NCI-H187 (cell line): ENCODE measurements at regions not wholly inside any gene's neighbourhood (a gene's known extent, or its start where the extent isn't known, plus 50 kb on each side); places are given as distances from the start of the nearest gene placed in this dataset.

ENCODE experiments used
- DNase-seq, 2 experiments: peaks; one replicate each; lab custom pipeline; 2025; lab: John Stamatoyannopoulos, UW

DNA sequence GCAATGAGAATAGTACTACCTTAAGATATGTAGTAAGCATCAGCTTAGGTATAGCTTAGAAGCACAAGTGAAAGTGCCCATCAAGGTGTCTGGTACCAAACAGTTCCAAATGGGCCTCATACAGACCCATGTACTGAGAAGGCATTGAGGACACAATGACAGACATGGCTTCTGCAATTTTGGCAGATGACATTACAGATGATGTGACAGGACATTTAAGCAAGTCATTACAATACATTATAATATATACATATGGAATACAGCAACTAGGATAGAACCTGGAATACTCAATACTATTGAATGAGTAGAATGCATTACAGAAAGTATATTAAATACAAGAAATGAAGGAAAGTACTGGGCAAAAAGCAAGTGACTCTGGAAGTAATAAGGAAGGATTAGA lies 256.4 kb downstream of the GXYLT1 start:
- no peak for DNase-seq

DNA sequence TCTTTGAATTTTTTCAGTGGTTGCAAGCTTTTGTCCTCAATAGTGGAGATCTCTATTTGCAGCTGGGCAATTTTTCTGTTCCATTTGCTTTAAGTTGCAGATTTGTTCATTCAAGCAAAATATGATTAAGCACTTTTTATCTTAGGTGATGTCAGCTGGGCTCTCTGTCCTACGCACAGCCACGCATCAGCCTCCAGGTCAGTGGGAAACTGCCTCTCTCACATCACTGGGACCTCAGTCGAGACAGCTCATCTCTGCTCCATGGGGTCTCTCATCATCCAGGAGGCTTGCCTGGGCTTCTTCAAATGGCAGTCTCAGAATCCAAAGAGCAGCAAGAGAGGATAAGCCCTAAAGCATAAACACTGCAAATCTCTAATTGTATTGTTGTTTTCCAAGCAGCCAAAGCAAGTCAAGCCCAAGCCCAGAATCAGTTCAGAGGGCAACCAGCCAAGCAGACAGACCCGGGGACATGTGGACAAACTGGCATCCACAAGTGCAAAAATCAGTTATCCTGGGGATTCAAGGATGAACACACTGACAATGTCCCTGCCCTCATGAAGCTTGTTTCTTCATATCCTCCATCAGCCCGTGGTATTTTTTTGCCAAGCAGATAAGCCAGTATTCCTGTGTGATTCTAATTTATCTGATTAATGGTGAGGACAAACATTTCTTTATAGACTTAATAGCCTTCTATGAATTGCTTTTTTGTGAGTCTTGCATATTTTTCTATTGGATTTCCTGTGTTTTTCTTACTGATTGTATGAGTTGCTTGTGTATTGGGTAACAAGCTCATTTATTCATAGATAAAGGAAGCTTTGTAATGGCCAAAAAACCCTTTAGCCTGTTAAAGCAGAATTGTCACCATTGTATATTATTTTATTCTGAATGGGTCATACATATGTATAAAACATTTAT lies 262.5 kb downstream of the GXYLT1 start:
- no peak for DNase-seq

DNA sequence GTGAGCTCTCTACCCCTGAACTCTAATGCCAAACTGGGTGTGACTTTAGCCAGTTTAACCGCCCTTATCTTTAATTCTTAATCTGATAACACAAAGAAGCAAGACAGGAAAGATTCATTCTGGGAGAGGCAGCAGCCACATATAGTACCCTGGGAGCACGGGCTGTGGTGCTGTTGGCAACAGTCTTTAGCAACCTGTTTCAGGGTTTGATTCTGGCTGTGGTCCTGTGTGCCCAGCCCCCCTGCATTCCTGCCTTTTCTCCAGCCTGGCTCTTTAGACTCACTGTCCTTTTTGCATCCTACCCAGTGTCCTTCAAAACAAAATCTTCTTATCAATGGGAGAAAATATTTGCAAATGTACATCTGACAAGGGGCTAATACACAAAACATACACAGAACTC lies 275.2 kb downstream of the GXYLT1 start:
- no peak for DNase-seq

DNA sequence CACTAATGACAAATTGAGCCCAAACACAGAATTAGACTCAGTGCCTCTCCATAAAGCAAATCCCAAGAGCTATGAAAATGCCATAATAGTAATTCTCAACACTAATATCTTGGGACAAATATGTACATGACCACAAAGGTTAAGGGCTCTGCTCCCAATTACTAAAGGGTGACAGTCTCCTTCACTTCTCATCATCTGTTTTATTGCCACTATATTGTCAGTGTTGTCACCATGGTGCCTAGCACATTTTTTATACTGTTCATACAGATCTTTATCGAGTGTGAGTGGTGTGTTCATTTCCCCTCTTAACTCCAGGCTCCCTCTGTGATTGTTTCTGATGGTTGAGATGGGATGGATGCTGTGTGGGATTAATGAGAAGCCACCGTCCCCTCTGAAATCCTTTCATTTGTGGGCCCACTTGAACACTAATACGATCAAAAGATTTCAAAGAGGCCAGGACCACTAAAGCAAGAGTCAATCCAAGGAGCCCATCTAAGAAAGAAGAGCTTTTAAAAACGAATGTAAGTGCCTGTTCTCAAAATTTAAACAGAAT lies 277.7 kb downstream of the GXYLT1 start:
- DNase-seq: no peak

DNA sequence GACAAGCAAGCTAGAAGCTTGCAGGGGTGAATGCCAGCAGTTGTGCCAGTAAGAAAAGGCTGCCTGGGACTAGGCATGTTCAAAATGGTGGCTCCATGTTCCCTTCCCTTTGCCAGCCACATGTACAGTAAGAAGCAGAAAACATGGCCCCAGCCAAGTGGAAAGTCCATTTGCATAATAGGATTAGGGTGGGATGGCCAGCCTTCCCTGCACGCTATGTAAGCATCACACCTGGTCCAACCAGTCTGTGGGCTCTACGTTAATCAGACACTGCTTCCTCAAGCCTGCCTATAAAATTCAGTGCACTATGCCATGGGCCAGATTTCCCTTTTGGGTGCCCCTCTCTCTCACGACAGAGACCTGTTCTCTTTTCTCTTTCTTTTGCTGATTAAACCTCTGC lies 288.4 kb downstream of the GXYLT1 start:
- no peak for DNase-seq

DNA sequence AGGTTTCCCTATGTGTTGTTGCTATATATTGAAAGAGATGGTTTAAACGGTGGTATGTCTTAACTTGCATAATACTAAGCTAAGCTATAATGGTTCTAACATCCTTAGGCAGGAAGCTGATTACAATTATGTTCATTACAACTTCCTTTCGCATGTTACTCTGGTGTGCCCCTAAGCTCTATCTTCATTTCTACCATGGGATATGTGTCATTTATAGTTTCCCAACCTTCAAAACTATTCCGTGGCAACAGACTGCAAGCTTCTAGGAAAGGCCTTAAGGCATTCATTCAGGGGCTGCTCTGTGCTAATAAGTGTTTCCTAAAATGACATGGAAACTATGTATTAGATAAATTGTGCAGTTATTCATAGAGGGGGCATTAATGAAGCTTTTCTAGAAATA lies 294.6 kb downstream of the GXYLT1 start:
- no peak for DNase-seq

DNA sequence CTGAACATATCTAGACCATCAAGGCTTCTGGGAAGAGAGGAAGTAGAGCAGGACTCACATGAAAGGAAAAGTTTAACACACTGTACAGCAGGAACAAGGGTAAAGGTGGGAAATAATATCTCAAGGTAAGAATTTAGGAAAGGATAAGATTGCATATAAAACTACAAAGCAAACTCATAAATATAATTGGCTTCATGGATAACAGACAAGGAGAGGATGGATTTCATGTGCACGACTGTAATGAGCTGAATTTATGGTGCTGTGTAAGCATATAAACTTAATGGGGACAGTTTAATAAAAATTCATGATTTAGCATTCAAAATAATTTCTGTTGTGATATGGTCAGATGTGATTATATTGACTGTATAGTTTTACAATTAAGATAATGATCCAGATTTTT lies 298.0 kb downstream of the GXYLT1 start:
- DNase-seq: no peak

DNA sequence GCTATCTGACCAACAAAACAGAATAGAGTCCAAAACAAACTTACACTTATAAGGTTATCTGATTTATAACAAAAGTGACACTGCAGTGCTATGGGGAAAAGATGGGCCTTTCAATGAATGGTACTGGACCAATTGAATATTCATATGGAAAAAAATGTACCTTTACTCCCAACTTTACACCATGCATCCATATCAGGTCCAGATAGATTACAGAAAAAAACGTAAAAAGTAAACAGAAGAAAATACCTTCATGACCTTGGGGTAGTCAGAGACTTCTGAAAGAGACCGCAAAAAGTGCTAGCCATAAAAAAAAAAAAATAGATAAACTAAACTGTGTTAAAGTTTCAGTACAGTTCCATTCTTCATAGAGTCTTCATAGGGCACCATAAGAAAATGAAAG lies 308.3 kb downstream of the GXYLT1 start:
- DNase-seq: no peak

DNA sequence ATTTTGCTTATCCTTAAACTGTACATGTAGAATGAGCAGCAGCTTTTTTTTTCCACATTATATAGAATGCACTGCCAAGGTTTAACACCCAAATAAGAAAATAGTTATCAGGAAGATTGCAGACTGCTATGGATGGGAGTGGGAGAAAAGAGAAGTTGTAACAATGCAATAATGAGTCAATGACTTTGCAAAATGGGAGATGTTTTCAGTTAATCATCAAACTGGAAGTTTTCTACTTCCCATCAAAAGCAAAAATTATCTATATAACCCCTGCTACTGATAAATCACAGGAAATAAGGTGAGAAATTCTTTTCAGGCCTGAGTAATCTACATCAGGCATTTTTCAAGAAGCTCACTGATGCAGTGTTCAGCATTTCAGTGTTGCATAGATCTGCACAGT lies 309.1 kb downstream of the GXYLT1 start:
- DNase-seq: no peak

DNA sequence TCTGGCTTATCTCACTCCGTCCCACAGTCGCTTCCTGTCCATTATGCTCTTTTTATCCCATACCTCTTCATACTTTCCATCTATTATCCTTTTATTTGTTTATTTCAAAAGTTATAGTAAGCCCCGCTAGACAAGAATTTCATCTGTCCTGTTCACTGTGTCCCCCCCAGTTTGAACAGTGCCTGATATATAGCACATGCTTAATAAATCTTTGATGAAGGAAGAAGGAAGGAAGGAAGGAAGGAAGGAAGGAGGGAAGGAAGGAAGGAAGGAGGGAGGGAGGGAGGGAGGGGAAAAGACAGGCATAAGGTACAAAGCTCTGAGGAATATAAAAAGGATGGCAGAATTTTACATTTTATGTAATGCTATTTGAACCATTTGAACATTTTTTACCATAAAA lies 324.7 kb downstream of the GXYLT1 start:
- DNase-seq: no peak

DNA sequence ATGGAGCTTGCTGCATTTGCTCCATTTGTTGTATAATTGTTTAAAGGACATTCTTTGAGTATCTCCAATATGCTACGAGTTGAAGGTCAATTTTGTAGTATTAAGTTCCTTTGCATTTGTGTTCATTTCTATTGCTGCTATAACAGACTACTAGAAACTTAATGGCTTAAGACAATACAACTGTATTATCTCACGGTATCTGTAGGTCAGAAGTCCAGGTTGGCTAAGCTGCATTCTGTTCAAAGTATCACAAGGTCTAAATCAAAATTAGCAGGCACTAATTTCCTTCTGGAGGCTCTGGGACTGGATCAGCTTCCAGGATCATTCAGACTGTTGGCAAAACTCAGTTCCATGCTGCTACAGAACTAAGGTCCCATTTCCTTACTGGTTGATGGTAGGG lies 340.6 kb downstream of the GXYLT1 start:
- no peak for DNase-seq

DNA sequence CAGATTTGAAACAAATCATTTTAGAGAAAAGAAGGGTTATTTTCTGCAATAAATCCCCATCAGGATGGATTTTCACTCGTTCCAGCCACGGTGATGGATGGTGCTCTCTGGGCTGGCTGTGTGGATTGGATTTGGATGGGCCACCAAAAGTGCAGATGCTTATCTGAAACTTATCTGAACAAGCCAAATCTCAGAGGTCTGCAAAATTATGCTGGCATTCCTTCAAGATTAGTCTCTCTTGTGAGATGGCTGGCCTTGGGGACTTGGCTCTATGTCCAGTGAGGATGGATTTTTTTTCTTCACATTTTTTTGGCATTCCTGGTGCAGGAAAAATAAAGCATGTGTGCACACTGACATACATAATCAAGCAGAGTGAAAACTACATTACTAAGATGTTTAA lies 341.9 kb downstream of the GXYLT1 start:
- DNase-seq: no peak

DNA sequence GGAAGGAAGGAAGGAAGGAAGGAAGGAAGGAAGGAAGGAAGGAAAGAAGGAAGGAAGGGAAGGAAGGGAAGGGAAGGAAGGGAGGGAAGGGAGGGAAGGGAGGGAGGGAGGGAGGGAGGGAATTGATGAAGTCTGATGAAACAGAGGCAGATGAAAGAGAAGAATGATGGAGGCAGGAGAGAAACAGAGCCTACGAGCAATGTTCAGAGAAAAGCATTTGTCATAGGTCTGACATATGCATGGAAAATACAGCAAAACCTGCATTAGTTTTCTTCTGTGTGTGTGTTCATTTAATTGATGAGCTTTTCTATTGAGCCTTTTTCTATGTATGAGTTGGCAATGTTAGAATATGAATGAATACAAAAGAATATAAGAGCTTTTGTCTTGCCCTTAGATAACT lies 343.4 kb downstream of the GXYLT1 start:
- no peak for DNase-seq

DNA sequence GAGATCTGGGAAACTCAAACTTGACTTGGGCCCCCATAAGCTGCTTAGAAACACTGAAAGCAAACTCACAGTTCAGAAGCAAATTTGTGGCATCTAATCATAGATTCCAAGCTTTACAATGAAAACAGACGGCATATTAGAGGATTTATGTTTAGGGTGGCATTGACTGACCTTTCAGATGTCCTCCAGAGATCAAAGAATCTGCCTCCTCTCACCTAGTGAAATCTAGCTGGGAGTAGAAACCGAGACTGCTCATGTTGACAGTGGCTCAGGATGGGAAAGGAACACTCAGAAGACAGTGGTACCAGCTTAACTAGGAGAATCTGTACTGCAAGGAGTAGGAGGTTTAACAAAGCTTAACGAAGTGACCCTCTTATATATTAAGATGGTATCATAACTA lies 345.0 kb downstream of the GXYLT1 start:
- DNase-seq: no peak

DNA sequence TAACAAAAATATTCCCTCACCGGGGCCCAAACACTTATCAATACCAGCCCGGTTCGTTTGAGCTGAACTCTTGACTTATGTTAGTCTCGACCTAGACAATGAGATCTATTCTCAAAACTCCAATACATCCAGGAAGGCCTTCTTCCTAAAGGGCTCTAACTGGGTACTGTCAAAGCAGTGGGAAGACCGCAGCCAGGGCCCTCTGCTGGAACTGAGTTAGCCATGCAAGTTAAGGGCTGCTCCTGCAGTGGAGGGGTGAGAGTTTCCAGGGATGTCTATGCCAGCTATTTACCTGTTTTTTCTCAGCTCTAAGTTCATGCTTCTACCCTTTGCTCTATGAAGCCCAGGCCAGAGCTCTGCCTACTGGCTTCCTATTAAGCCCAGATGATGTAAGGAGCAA lies 348.8 kb downstream of the GXYLT1 start:
- DNase-seq: no peak

DNA sequence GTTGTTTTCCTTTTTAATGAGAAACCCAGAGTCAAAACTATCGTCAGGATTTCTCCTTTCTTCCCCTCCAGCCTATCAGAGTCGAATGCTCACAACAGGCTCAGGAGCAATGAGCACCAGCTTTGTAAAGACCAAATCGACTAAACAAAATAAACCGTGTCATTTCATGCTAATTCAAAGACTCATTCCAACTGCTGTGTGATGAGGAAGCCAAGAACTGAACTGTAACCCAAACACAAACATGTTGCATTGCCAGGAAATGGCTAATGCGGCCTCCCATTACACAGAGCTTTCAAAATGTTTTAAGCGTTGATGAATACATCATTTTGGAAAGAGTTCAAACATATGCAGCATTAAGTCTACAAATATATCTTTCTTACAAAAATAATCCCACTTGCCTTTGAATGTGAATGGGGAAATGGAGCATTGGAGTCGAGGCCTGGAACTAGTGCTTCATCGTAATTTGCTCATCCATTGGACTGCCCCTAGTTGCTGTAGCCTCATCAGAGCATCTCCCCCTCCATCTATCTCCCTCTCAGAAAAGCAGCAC lies 349.5 kb downstream of the GXYLT1 start:
- DNase-seq: no peak

DNA sequence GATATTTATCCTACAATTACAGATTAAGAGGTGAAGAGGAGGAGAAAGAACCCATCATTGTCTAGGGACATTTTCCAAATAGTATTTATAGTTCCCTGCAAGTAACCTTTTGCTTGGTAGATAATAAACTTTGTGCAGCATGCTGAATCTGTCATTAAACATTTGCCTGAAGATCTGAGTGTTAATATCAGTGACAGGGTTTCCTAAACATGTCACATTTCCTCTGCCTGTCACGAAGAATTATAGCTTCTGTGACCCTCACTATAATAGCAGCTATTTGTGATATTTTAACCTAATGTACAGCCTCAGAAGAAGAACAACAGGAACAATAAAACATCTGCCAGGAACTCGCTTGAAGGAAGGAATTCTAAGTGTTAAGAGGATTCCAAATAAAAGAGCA lies 350.3 kb downstream of the GXYLT1 start:
- DNase-seq: no peak

DNA sequence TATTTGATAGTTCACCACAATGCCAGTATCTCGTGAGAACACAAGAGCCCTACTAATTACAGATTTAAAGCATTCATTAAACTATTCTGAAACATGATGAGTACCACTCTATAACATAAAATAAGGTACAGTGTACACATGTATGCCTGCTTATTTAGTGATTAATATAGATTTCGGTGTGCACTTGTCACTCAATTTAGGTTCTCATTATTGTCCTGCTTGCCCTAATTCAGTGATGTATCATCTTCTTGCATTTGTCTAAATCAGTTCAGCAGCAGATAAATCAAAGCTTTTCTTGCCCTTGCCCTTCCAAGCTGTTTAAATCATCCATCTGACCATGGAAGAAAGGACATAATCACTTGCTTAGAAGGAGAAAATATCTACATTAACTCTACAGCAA lies 359.7 kb downstream of the GXYLT1 start:
- DNase-seq: no peak

DNA sequence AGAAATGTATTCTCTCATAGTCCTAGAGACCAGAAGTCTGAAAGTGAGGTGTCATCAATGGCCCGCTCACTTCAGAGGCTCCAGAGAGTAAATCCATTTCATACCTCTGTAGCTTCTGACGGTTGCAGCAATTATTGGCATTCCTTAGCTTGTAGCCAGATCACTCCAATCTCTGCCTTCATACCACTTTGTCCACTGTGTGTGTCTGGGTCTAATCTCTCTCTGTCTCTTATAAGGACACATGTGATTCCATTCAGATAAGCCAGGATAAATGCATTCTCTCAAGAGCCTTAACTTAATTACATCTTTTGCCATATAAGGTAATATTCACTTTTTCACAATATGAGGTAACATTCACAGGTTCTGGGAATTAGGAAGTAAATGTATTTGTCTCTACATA lies 365.7 kb downstream of the GXYLT1 start:
- no peak for DNase-seq

DNA sequence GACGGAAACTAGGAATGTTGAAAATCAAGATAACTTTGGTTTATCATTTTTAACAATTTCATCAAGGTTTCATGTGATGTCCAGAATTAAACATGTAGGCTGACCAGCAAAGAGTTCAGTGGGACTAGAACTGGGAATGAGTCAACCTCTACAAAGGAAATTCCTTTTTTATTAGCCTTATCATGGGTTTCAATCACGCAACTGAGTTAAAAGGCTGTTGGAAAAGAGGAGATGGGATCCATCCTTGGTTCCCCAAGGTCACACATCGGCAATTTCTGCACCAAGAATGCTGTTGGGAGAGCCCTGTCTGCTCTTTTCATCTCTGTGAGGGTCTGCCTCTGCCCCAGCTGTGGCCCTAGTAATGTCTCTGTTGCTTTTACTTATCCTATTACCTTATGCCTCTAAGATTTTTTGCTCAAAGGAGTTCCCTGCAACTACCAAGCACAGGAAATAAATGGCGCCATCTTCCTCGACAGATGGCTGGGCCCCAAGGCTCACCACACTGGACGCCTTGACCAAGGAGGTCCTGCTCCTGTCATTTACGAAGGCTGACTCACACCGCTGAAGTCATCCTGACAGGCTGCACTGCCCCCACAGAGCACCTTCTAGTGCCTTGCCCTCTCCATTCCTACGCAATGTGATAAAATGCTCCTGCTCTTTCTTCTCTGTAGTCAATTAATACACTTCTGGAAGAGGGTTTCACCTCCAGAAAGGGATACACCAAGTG lies 367.4 kb downstream of the GXYLT1 start:
- no peak for DNase-seq

DNA sequence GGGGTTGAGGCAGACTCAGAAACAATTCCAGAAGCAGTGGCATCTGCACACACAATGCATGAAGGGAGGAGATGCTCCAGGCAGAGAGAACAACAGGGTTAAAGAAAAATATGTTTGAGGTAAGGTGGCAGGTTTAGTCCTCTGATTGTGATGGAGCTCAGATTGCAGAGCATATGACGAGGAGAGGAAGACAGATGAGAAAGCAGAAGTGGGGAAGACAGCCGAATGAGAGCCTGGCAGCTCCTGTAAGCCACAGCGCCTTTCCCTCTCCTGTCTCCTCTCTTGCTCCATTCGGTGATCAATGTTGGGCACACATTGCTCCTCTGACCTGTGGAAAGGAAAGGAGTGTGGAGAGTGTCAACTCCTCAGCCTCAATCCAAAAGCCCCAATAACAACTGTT lies 372.2 kb downstream of the GXYLT1 start:
- no peak for DNase-seq

DNA sequence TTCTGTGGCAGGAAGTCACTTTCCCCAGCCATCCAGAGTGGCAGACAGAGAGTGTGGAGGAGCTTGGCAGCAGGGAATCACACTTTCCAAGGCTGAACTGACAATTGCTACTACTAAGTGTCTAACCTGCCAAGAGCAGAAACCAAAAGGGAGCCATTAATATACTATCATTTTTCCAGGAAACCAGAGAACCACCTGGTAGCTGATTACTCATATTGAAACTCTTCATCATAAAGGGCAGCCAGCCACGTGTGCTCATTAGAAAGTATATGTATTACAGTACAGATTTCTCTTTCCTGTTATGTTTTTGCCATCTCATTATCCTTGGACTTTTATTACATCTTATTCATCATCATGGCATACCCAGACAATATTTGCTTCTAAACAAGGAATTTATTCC lies 374.9 kb downstream of the GXYLT1 start:
- DNase-seq: no peak

DNA sequence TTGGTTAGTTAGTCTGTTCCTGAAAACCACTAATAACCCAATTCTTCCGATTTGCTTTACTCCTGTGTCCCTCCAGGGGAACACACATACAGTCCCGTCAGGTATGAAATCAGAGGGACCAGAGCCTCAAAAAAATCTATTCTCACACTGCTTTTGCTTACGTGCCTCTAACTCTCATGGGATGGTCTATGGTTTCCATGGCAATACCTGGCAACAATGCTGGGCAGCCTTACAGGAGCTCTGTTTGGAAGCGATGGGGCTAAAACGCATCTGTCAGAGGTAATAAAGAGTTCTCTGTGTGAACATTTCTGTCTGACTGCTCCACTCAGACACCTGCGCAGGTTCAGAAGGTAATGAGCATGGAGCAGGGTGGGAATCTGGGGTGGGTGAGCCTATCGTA lies 376.2 kb downstream of the GXYLT1 start:
- no peak for DNase-seq
